Lung (tissue), 11 donors: ENCODE measurements at regions not wholly inside any gene's neighbourhood (a gene's known extent, or its start where the extent isn't known, plus 50 kb on each side); places are given as distances from the start of the nearest gene placed in this dataset.

Source experiments
- ATAC-seq: fragments of 200-7000 bp; cut with Tn5 transposase; one replicate; pipeline ENCODE4 v1.9.1; 2020; ENCODE audit warnings: moderate number of reproducible peaks; ENCODE audit not compliant: insufficient read depth, low FRiP score
- DNase-seq, 3 donors: peaks; one replicate each; pipeline ENCODE4 v3.0.0-alpha.2; 2013 to 2017
- H3K27ac ChIP-seq, 2 donors: one replicate each; pipeline ENCODE4 v1.5.1; 2013; ENCODE audit warnings: mild to moderate bottlenecking in 2 of 2, moderate library complexity in 2 of 2, control low read depth in 1 of 2, inconsistent platforms in 1 of 2, low read depth in 1 of 2, low read length in 1 of 2
- H3K27me3 ChIP-seq, 3 donors: one replicate each; pipeline ENCODE4 v1.5.1; 2013; ENCODE audit warnings: low read length in 2 of 3; ENCODE audit not compliant: control insufficient read depth in 3 of 3, insufficient read depth in 3 of 3
- H3K36me3 ChIP-seq, 4 donors: one replicate each; pipeline ENCODE4 v1.5.1; 2013; ENCODE audit warnings: low read length in 4 of 4, mild to moderate bottlenecking in 1 of 4, moderate library complexity in 1 of 4; ENCODE audit not compliant: control insufficient read depth in 4 of 4, insufficient read depth in 4 of 4
- H3K4me1 ChIP-seq, 5 donors: one replicate each; pipeline ENCODE4 v1.5.1; 2013; ENCODE audit warnings: low read length in 5 of 5, mild to moderate bottlenecking in 2 of 5, moderate library complexity in 1 of 5; ENCODE audit not compliant: control insufficient read depth in 5 of 5, insufficient read depth in 5 of 5
- H3K4me3 ChIP-seq: one replicate; pipeline ENCODE4 v1.5.1; 2013; ENCODE audit warnings: mild to moderate bottlenecking, control low read depth, moderate library complexity
- H3K9ac ChIP-seq, 2 donors: one replicate each; pipeline ENCODE4 v1.5.1; 2013; ENCODE audit warnings: low read length in 2 of 2, control low read depth in 1 of 2; ENCODE audit not compliant: insufficient read depth in 1 of 2
- H3K9me3 ChIP-seq, 4 donors: one replicate each; pipeline ENCODE4 v1.5.1; 2013; ENCODE audit warnings: low read length in 3 of 4, mild to moderate bottlenecking in 1 of 4, moderate library complexity in 1 of 4; ENCODE audit not compliant: control insufficient read depth in 4 of 4, insufficient read depth in 3 of 4
- CTCF ChIP-seq: IDR thresholded peaks from 2 replicates; pipeline ENCODE4 v1.5.1; 2012; ENCODE audit warnings: mild to moderate bottlenecking; ENCODE audit errors: control extremely low read depth, extremely low read depth
- WGBS, 2 donors: extraction: QIAGEN DNeasy Blood & Tissue Kit; methylation state at CpG; one replicate each; pipeline ENCODE4 v1.1.7; 2013; 5-methylcytosine and 5-hydroxymethylcytosine counted together
- donor health status: control.
- donor health status: control.
- donor health status: Bipolar disorder and iron deficiency.
- donor health status: healthy.
- donor health status: DM: yes; HTN: yes; CAD: no.

GRCh38 chr7:21269021-21269420 is 158.9 kb upstream of the SP4 start:
- Histone ChIP-seq H3K27me3 (peaks cover 0 to 8% (median 0%) of the 10 kb centered on the region in 3 donors), H3K9me3 (no peaks in the 10 kb centered on the region), H3K4me3 (no peak overlapping the region), H3K27ac (no peak overlapping the region), H3K4me1 (no peaks in the 10 kb centered on the region), H3K9ac (no peak overlapping the region), H3K36me3 (no peaks in the 10 kb centered on the region)
- TF ChIP-seq CTCF: no peak
- 78 to 87% methylated on average over 4 of the region's 4 CpGs for WGBS, 2 donors
- no peak for DNase-seq
- no peak for ATAC-seq

GRCh38 chr7:21276471-21277035 is 151.3 kb upstream of the SP4 start:
- no peak for TF ChIP-seq CTCF
- Histone ChIP-seq H3K27me3 (peaks cover 0 to 5% (median 0%) of the 10 kb centered on the region in 3 donors), H3K9me3 (no peaks in the 10 kb centered on the region), H3K9ac (no peak overlapping the region), H3K4me3 (no peak overlapping the region), H3K27ac (no peak overlapping the region), H3K36me3 (no peaks in the 10 kb centered on the region), H3K4me1 (peaks cover 0 to 7% (median 0%) of the 10 kb centered on the region in 5 donors)
- DNase-seq (no peak), ATAC-seq (no peak)
- 77 to 78% methylated on average over 5 of the region's 5 CpGs for WGBS, 2 donors

- ATAC-seq: no peak
- no peak overlapping the region for H3K27ac ChIP-seq
- no peaks in the 10 kb centered on the region for H3K36me3 ChIP-seq
- H3K9ac ChIP-seq: no peak overlapping the region
- no peak for DNase-seq
- H3K4me3 ChIP-seq: no peak overlapping the region
- H3K9me3 ChIP-seq: no peaks in the 10 kb centered on the region
- 92 to 95% methylated on average over 3 of the region's 3 CpGs for WGBS, 2 donors
- peaks cover 0 to 2% (median 0%) of the 10 kb centered on the region in 3 donors for H3K27me3 ChIP-seq
- TF ChIP-seq CTCF: no peak
- H3K4me1 ChIP-seq: peaks cover 0 to 7% (median 0%) of the 10 kb centered on the region in 5 donors
These were observed 148.9 kb upstream of the SP4 start for GRCh38 chr7:21278944-21279343.

GRCh38 chr7:21281193-21281592 is 146.7 kb upstream of the SP4 start:
- H3K9me3 ChIP-seq: no peaks in the 10 kb centered on the region
- DNase-seq (no peak), ATAC-seq (no peak)
- no peaks in the 10 kb centered on the region for H3K36me3 ChIP-seq
- peaks cover 0 to under 1% (median 0%) of the 10 kb centered on the region in 5 donors for H3K4me1 ChIP-seq
- no peak for TF ChIP-seq CTCF
- H3K27me3 ChIP-seq: no peaks in the 10 kb centered on the region
- no peak overlapping the region for H3K4me3 ChIP-seq
- H3K27ac ChIP-seq: no peak overlapping the region
- no peak overlapping the region for H3K9ac ChIP-seq
